ENCODE measurements at regions not wholly inside any gene's neighbourhood (a gene's known extent, or its start where the extent isn't known, plus 50 kb on each side); places are given as distances from the start of the nearest gene placed in this dataset.

- no peak for DNase-seq (ENCODE audit: extremely low read depth in 1 of 4, low spot score in 3 of 4)
- Histone ChIP-seq H3K36me3 (ENCODE audit: control insufficient read depth, insufficient read depth, low read length) (no peaks in the 10 kb centered on the region), H2AFZ (ENCODE audit: low read depth, low read length) (no peak overlapping the region), H3K27ac (ENCODE audit: extremely low read depth, low read depth, low read length) (no peak overlapping the region), H4K20me1 (replicated peaks; ENCODE audit: control insufficient read depth, insufficient read depth, low read length) (no peaks in the 10 kb centered on the region), H3K9me3 (replicated peaks; ENCODE audit: control insufficient read depth, insufficient read depth, low read depth, low read length) (no peaks in the 10 kb centered on the region), H3K79me2 (ENCODE audit: control insufficient read depth, insufficient read depth, low read length) (no peaks in the 10 kb centered on the region), H3K27me3 (ENCODE audit: control insufficient read depth in 2 of 2, insufficient read depth in 2 of 2, low read length in 2 of 2) (no peaks in the 10 kb centered on the region), H3K4me1 (replicated peaks in 1 of 2; ENCODE audit: control insufficient read depth in 2 of 2, insufficient read depth in 2 of 2, low read length in 2 of 2) (no peaks in the 10 kb centered on the region), H3K4me3 (no peak overlapping the region), H3K4me2 (ENCODE audit: insufficient read depth, low read length) (no peak overlapping the region), H3K9me1 (ENCODE audit: control insufficient read depth, insufficient read depth, low read length) (no peaks in the 10 kb centered on the region), H3K9ac (ENCODE audit: insufficient read depth in 1 of 2, low read depth in 2 of 2, low read length in 2 of 2) (no peak overlapping the region)
- ChIA-PET POLR2A (no interaction called here), CTCF (ENCODE audit: low intra/inter-chr PET ratio) (no interaction called here)
- intact Hi-C loops (cut with micrococcal nuclease): no loop called here
- no TSS peak for BruUV-seq (replicated peaks)
- FAIRE-seq: no peak
- no peak for ATAC-seq
- TF ChIP-seq HNRNPK (IDR thresholded peaks at IDR 0.05; ENCODE audit: low read depth, low read length, poor library complexity, severe bottlenecking) (peak; percentile 51), PCBP2 (IDR thresholded peaks at IDR 0.05; ENCODE audit: low read depth, low read length, poor library complexity, severe bottlenecking) (peak; percentile 74), BACH1 (tag; IDR thresholded peaks at IDR 0.05) (no peak)
- in situ Hi-C loops (cut with MboI): no loop called here
Measured at GRCh38 chr6:68273297-68273696, 361.8 kb upstream of the ADGRB3 start.

- Histone ChIP-seq H3K36me3 (ENCODE audit: control insufficient read depth, insufficient read depth, low read length) (no peaks in the 10 kb centered on the region), H2AFZ (ENCODE audit: low read depth, low read length) (no peak overlapping the region), H3K79me2 (ENCODE audit: control insufficient read depth, insufficient read depth, low read length) (no peaks in the 10 kb centered on the region), H3K9ac (ENCODE audit: insufficient read depth in 1 of 2, low read depth in 2 of 2, low read length in 2 of 2) (no peak overlapping the region), H4K20me1 (replicated peaks; ENCODE audit: control insufficient read depth, insufficient read depth, low read length) (no peaks in the 10 kb centered on the region), H3K9me3 (replicated peaks; ENCODE audit: control insufficient read depth, insufficient read depth, low read depth, low read length) (peaks cover 3% of the 10 kb centered on the region; the same call in 1 of the 2 replicates), H3K27me3 (ENCODE audit: control insufficient read depth in 2 of 2, insufficient read depth in 2 of 2, low read length in 2 of 2) (no peaks in the 10 kb centered on the region), H3K9me1 (ENCODE audit: control insufficient read depth, insufficient read depth, low read length) (no peaks in the 10 kb centered on the region), H3K4me2 (ENCODE audit: insufficient read depth, low read length) (no peak overlapping the region), H3K27ac (ENCODE audit: extremely low read depth, low read depth, low read length) (no peak overlapping the region), H3K4me3 (no peak overlapping the region), H3K4me1 (replicated peaks in 1 of 2; ENCODE audit: control insufficient read depth in 2 of 2, insufficient read depth in 2 of 2, low read length in 2 of 2) (no peaks in the 10 kb centered on the region)
- intact Hi-C loops (cut with micrococcal nuclease) (no loop called here), in situ Hi-C loops (cut with MboI) (no loop called here)
- WGBS (ENCODE audit: insufficient coverage, low coverage, missing lambda C conversion rate): 7% methylated on average over 2 of the region's 2 CpGs
- TF ChIP-seq DPF2 (IDR thresholded peaks at IDR 0.05): no peak
- no peak for TF ChIP-seq ETV5 (CRISPR knock-in tag; IDR thresholded peaks at IDR 0.05; ENCODE audit: low read depth)
- no peak for TF ChIP-seq ZNF77 (CRISPR knock-in tag; IDR thresholded peaks at IDR 0.05)
- no peak for TF ChIP-seq ZEB2 (IDR thresholded peaks at IDR 0.05)
- TF ChIP-seq ERF (CRISPR knock-in tag; IDR thresholded peaks at IDR 0.05): no peak
- no peak for TF ChIP-seq CBX2 (IDR thresholded peaks at IDR 0.05; ENCODE audit: insufficient read depth, low read length, poor library complexity, severe bottlenecking)
- no peak for TF ChIP-seq MTF1 (CRISPR knock-in tag; IDR thresholded peaks at IDR 0.05; ENCODE audit: borderline replicate concordance)
- TF ChIP-seq ATF7 (IDR thresholded peaks at IDR 0.05): no peak
- TF ChIP-seq HNRNPUL1 (IDR thresholded peaks at IDR 0.05; ENCODE audit: low read length): no peak
- BruUV-seq (replicated peaks): no TSS peak
- CTCF ChIA-PET (ENCODE audit: low intra/inter-chr PET ratio): no interaction called here
- POLR2A ChIA-PET: no interaction called here
- FAIRE-seq (no peak), DNase-seq (ENCODE audit: extremely low read depth in 1 of 4, low spot score in 3 of 4) (no peak), ATAC-seq (no peak)
Measured at GRCh38 chr6:68256391-68256790, 378.7 kb upstream of the ADGRB3 start.

Data from K562 (cell line).